ENCODE measurements at regions not wholly inside any gene's neighbourhood (a gene's known extent, or its start where the extent isn't known, plus 50 kb on each side); places are given as distances from the start of the nearest gene placed in this dataset.

GRCh38 chr7:118713039-118713438, 488.5 kb downstream of the ANKRD7 start:
- DNase-seq = no peak

GRCh38 chr7:118720632-118721031, 496.1 kb downstream of the ANKRD7 start:
- no peak for DNase-seq

GRCh38 chr7:118731854-118732253, 507.4 kb downstream of the ANKRD7 start:
- peak; percentile 36 for DNase-seq

- DNase-seq = no peak
Measured at GRCh38 chr7:118734541-118734940, 510.0 kb downstream of the ANKRD7 start.

- no peak for DNase-seq
Measured at GRCh38 chr7:118735441-118735840, 510.9 kb downstream of the ANKRD7 start.

GRCh38 chr7:118737935-118738334, 513.4 kb downstream of the ANKRD7 start:
- DNase-seq = no peak

- no peak for DNase-seq
Measured at GRCh38 chr7:118745927-118746326, 521.4 kb downstream of the ANKRD7 start.

- no peak for DNase-seq
Measured at GRCh38 chr7:118747473-118747872, 523.0 kb downstream of the ANKRD7 start.

GRCh38 chr7:118753479-118753878, 529.0 kb downstream of the ANKRD7 start:
- peak; percentile 92 for DNase-seq

GRCh38 chr7:118754608-118755007, 530.1 kb downstream of the ANKRD7 start:
- DNase-seq = no peak

- peak; percentile 75 for DNase-seq
Measured at GRCh38 chr7:118755067-118755625, 530.6 kb downstream of the ANKRD7 start.

- no peak for DNase-seq
Measured at GRCh38 chr7:118757066-118757465, 532.6 kb downstream of the ANKRD7 start.

- no peak for DNase-seq
Measured at GRCh38 chr7:118758582-118758981, 534.1 kb downstream of the ANKRD7 start.

GRCh38 chr7:118759921-118760320, 535.4 kb downstream of the ANKRD7 start:
- no peak for DNase-seq

GRCh38 chr7:118762451-118762850, 537.9 kb downstream of the ANKRD7 start:
- peak; percentile 65 for DNase-seq

GRCh38 chr7:118764221-118764620, 539.7 kb downstream of the ANKRD7 start:
- no peak for DNase-seq

- DNase-seq = no peak
Measured at GRCh38 chr7:118771672-118772071, 547.2 kb downstream of the ANKRD7 start.

GRCh38 chr7:118777308-118777707, 552.8 kb downstream of the ANKRD7 start:
- DNase-seq = peak; percentile 5

- no peak for DNase-seq
Measured at GRCh38 chr7:118792682-118793081, 568.2 kb downstream of the ANKRD7 start.

- no peak for DNase-seq
Measured at GRCh38 chr7:118793582-118793981, 569.1 kb downstream of the ANKRD7 start.

- DNase-seq = no peak
Measured at GRCh38 chr7:118794419-118794818, 569.9 kb downstream of the ANKRD7 start.

GRCh38 chr7:118801366-118801765, 576.9 kb downstream of the ANKRD7 start:
- DNase-seq = no peak

GRCh38 chr7:118802726-118803125, 578.2 kb downstream of the ANKRD7 start:
- DNase-seq = no peak

- DNase-seq = no peak
Measured at GRCh38 chr7:118826246-118826645, 601.7 kb downstream of the ANKRD7 start.

- no peak for DNase-seq
Measured at GRCh38 chr7:118836933-118837332, 612.4 kb downstream of the ANKRD7 start.

GRCh38 chr7:118839515-118839914, 615.0 kb downstream of the ANKRD7 start:
- peak; percentile 56 for DNase-seq
